ENCODE measurements at regions not wholly inside any gene's neighbourhood (a gene's known extent, or its start where the extent isn't known, plus 50 kb on each side); places are given as distances from the start of the nearest gene placed in this dataset.

DNA sequence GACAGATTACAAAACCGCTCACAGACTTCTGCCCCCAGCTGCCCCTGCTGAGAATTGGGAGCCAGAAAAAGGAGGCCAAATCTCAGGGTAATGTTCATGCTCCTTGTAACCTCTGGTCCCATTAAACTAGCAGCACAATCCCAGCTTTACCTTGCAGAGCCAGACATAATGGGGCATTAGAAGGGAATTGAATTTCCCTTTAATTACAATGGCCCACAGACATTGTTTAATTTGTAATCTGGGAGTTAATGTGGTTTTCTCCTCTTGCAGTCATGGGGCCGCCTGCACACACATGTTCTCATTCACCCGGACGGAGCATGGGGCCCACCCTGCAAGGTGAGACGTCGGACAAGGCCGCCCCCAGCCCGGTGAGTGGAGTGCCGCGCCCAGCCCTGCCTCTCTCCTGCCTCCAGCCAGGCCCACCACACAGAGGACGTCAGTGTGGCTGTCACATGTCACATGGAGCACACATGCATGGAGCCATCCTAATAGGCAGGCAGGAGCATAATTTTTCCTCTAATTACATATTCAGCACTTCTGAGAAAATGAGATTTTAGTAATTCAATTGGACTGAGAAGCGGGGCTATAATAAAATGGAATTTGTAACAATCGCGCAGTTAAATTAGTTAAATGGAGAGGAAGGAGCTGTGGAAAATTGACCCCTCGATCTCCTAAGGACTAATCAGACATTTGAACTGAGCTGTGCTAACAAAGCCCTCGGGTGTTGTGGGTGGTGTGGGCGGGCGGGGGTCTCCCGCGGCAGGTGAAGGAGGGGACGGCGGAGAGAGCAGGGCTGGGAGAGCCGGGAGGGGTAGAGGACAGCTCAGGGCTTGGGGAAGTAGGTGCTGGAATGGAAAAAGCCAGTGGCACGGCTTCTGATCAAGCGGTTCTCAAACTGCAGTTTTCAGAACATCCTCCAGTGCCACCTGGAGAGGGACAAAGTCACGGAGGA, 87.7 kb downstream of the ENGASE start:
- DNase-seq = no peak

DNA sequence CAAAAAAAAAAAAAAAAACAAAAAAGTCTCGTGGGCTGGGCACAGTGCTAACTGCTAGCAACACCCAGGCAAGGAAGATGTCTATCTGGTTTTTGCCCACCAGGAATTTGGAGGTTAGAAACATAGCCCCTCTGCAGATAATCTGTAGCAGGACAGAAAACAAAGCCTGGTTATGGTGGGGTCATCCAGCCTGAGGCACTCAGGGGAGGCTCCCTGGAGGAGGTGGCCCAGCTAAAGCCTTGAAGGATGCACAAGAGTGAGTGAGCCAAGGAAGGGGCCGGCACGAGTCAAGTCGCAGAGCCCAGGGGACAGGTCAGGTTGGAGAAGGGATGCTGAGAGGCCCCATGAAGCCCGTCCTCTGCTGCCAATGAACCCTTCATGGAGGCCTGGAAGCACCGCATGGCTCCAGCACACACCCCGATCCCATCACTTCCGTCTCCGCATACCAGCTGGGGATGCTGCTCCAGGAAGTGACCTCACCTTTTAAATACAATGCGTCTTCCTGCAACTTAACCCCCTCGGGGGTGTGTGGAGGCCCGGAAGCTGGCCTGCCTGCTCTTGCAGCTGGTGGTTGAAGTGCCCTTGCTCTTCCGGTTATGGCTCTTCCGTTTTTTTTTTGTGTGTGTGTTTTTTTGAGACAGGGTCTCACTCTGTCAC, 86.5 kb downstream of the ENGASE start:
- no peak for DNase-seq

- no peak for DNase-seq
Measured at GRCh38 chr17:79159926-79160325, 85.3 kb downstream of the ENGASE start.

GRCh38 chr17:79159471-79159870, 84.8 kb downstream of the ENGASE start:
- DNase-seq = no peak

GRCh38 chr17:79156463-79157095, 82.0 kb downstream of the ENGASE start:
- DNase-seq = no peak

- no peak for DNase-seq
Measured at GRCh38 chr17:79155701-79156100, 81.1 kb downstream of the ENGASE start.

DNA sequence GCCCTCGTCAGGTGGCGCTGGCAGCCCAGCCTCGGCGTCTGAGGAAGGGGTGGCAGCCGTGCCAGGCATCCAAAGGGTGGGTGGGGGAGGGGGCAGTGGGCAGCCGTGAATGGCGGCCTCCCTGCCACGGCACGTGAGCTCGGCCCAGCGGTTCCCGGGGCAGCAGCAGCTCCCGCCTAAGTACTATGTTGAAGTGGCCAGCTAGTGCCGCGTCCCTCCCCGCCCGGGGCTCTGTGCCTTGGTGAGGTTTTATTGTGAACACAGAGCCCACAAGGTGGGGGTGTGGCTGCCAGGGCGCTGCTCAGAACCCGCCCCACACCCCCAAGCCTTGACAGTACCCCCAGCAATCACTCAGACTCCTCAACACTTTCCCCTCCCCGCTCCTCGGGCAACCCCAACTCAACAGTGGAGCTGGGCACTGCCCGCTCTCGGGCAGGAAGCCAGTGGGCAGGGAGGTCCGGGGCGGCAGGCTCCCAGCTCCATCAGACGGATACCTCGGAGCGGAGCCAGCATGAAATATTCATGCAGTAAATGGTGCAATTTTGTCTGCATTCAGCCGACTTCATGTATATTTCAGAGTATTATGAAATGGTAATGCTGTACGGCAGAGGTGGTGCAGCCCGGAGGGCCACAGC, 80.4 kb downstream of the ENGASE start:
- DNase-seq = no peak

DNA sequence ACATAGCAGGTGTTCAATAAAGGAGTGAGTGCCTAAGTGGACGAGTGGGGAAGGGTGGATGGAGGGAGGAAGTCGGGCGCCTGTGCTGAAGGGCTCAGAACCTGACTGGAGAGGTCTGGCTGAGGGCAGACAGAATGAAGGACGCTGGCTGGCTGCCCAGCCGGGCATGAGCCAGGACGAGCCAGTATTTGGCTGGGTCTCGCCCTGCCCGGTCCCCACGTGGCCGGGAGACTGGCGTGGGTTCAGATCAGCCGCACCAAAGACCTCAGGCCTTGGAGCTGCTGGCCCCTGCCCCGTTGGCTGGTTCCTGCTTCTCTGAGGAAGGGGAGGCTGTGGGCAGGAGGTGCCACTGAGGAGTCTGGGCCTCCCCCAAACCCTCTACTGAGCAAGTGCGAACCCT, 79.8 kb downstream of the ENGASE start:
- no peak for DNase-seq

- no peak for DNase-seq
Measured at GRCh38 chr17:79153367-79154130, 78.9 kb downstream of the ENGASE start.

GRCh38 chr17:79152636-79153035, 78.0 kb downstream of the ENGASE start:
- no peak for DNase-seq

GRCh38 chr17:79152110-79152509, 77.5 kb downstream of the ENGASE start:
- no peak for DNase-seq

DNA sequence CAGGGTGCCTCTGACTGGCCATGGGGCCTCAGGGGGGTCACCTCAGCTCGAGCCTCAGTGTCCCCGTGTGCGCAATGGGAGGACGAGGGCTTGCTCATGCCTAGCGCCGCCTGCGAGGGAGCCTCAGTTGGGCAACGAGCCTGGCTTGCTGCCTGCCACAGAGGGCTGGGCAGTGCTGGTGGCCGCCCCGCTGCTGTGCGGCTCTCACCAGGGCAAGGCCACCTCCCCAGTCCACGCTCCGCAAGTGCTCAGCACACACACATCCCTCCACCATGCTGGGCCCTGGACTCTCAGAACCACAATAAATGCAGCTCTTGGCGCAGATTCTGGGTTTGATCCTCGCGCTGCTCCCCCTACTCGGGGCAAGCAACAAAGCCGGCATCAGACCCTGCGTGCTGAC, 76.2 kb downstream of the ENGASE start:
- no peak for DNase-seq

DNA sequence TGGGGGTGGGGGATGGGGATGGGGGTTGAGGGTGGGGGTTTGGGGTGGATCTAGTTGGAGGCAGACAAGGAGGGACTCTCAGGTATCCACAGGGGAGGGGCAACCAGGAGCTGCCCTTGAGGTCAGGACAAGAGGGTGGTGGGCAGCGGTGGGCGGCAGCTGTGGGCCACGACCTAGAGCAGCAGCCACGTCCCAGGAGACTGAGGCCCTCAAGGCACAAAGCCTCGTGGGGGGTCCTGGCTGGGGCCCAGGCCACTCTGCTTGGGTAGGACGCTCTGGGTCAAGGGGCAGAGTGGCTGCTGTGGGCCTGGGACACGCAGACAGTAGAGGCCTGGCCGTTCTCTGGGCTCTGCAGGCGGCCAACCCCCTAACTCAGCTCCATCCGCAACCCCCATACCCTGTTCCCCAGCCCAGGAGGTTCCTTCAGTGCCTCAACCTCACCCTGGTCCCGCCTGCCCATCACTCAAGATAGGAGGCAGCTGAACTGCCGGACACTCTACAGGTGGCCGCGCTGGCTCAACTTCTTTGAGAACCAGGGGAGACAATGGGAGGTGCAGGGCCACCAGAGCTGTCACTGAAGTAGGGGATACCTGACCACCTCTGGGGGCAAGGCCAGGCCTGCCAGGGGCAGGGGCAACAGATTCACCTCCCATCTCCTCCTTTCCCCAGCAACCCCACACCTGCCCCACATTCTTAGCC, 75.6 kb downstream of the ENGASE start:
- no peak for DNase-seq

GRCh38 chr17:79148584-79148983, 74.0 kb downstream of the ENGASE start:
- no peak for DNase-seq

- no peak for DNase-seq
Measured at GRCh38 chr17:79147746-79148506, 73.3 kb downstream of the ENGASE start.

GRCh38 chr17:79146562-79146961, 71.9 kb downstream of the ENGASE start:
- no peak for DNase-seq

DNA sequence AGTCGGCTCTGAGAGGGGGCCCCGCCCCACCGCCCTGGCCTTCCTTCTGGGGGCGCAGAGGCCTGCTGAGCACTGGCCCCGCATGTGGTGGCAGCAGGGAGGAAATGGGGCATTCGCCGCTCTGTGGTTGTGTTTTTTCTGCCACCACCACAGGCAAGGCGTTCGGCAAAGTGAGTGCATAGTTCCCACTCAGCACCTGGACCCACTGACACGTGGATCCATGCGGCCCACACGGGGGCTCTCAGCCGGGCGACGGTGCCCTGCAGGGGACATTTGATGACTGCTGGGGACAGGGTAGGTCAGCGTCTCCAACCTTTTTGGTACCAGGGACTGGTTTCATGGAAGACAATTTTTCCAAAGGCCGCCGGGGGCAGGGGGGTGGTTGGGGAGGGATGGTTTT, 70.9 kb downstream of the ENGASE start:
- DNase-seq = no peak

- DNase-seq = no peak
Measured at GRCh38 chr17:79144133-79144532, 69.5 kb downstream of the ENGASE start.

GRCh38 chr17:79142375-79142774, 67.8 kb downstream of the ENGASE start:
- DNase-seq = no peak

GRCh38 chr17:79141578-79142355, 67.1 kb downstream of the ENGASE start:
- DNase-seq = no peak

Measured in activated CD4-positive, alpha-beta T cell treated with anti-CD3 and anti-CD28 coated beads for 4 hours (primary cell).